ENCODE measurements at regions not wholly inside any gene's neighbourhood (a gene's known extent, or its start where the extent isn't known, plus 50 kb on each side); places are given as distances from the start of the nearest gene placed in this dataset.

GRCh38 chr3:20417388-20418108 lies 231.5 kb upstream of the SGO1 start:
- TF ChIP-seq TAF1 (IDR thresholded peaks at IDR 0.05; ENCODE audit: low read depth), result no peak
- TF ChIP-seq EZH2 (IDR thresholded peaks at IDR 0.05; ENCODE audit: borderline replicate concordance, insufficient read depth, low read length, poor library complexity, severe bottlenecking), result no peak
- TF ChIP-seq MXI1 (conservative IDR thresholded peaks at IDR 0.05; ENCODE audit: poor library complexity, severe bottlenecking), result no peak
- no peak for TF ChIP-seq RAD21 (conservative IDR thresholded peaks at IDR 0.05)
- no peak for TF ChIP-seq SMC3 (conservative IDR thresholded peaks at IDR 0.05; ENCODE audit: poor library complexity)
- TF ChIP-seq REST (IDR thresholded peaks at IDR 0.05; ENCODE audit: borderline replicate concordance), result peak; percentile 91
- TF ChIP-seq EP300 (conservative IDR thresholded peaks at IDR 0.05; ENCODE audit: poor library complexity, severe bottlenecking), result peak; percentile 78
- peak; percentile 90 for TF ChIP-seq POLR2AphosphoS5 (IDR thresholded peaks at IDR 0.05)
- TF ChIP-seq, protein P1, sequence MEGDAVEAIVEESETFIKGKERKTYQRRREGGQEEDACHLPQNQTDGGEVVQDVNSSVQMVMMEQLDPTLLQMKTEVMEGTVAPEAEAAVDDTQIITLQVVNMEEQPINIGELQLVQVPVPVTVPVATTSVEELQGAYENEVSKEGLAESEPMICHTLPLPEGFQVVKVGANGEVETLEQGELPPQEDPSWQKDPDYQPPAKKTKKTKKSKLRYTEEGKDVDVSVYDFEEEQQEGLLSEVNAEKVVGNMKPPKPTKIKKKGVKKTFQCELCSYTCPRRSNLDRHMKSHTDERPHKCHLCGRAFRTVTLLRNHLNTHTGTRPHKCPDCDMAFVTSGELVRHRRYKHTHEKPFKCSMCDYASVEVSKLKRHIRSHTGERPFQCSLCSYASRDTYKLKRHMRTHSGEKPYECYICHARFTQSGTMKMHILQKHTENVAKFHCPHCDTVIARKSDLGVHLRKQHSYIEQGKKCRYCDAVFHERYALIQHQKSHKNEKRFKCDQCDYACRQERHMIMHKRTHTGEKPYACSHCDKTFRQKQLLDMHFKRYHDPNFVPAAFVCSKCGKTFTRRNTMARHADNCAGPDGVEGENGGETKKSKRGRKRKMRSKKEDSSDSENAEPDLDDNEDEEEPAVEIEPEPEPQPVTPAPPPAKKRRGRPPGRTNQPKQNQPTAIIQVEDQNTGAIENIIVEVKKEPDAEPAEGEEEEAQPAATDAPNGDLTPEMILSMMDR (IDR thresholded peaks at IDR 0.05; ENCODE audit: poor library complexity, severe bottlenecking), result no peak
- no peaks in the 10 kb centered on the region for H3K36me3 ChIP-seq (ENCODE audit: insufficient read depth, low read length)

GRCh38 chr3:20406611-20407011 lies 220.6 kb upstream of the SGO1 start:
- no peak for TF ChIP-seq EP300 (conservative IDR thresholded peaks at IDR 0.05; ENCODE audit: poor library complexity, severe bottlenecking)
- no peak for TF ChIP-seq REST (IDR thresholded peaks at IDR 0.05; ENCODE audit: borderline replicate concordance)
- TF ChIP-seq EZH2 (IDR thresholded peaks at IDR 0.05; ENCODE audit: borderline replicate concordance, insufficient read depth, low read length, poor library complexity, severe bottlenecking), result no peak
- no peak for TF ChIP-seq SMC3 (conservative IDR thresholded peaks at IDR 0.05; ENCODE audit: poor library complexity)
- no peak for TF ChIP-seq TAF1 (IDR thresholded peaks at IDR 0.05; ENCODE audit: low read depth)
- TF ChIP-seq POLR2AphosphoS5 (IDR thresholded peaks at IDR 0.05), result no peak
- TF ChIP-seq RAD21 (conservative IDR thresholded peaks at IDR 0.05), result no peak
- TF ChIP-seq, protein P1 (IDR thresholded peaks at IDR 0.05; ENCODE audit: poor library complexity, severe bottlenecking), result no peak
- no peak for TF ChIP-seq MXI1 (conservative IDR thresholded peaks at IDR 0.05; ENCODE audit: poor library complexity, severe bottlenecking)
- Histone ChIP-seq H3K9ac (ENCODE audit: low read length) (no peak overlapping the region), H3F3A (ENCODE audit: insufficient read depth, low read length, poor library complexity, severe bottlenecking) (no peaks in the 10 kb centered on the region), H3K27ac (ENCODE audit: low read length) (no peak overlapping the region), H4K20me1 (ENCODE audit: insufficient read depth) (no peaks in the 10 kb centered on the region), H2AFZ (ENCODE audit: low read depth, low read length) (no peak overlapping the region), H3K79me2 (replicated peaks; ENCODE audit: insufficient read depth, low read length) (no peaks in the 10 kb centered on the region), H3K4me2 (ENCODE audit: low read length) (no peak overlapping the region), H3K27me3 (ENCODE audit: insufficient read depth, low read depth, low read length) (no peaks in the 10 kb centered on the region), H3K4me3 (ENCODE audit: low read length) (no peak overlapping the region), H3K36me3 (ENCODE audit: insufficient read depth, low read length) (no peaks in the 10 kb centered on the region), H3K9me2 (ENCODE audit: insufficient read depth, low read length) (no peaks in the 10 kb centered on the region), H3K9me3 (ENCODE audit: low read length) (no peaks in the 10 kb centered on the region)

More at GRCh38 chr3:20417388-20418108, 231.5 kb upstream of the SGO1 start:
- H3F3A ChIP-seq (ENCODE audit: insufficient read depth, low read length, poor library complexity, severe bottlenecking), result no peaks in the 10 kb centered on the region
- no peaks in the 10 kb centered on the region for H3K9me2 ChIP-seq (ENCODE audit: insufficient read depth, low read length)
- H3K4me3 ChIP-seq (ENCODE audit: low read length), result no peak overlapping the region
- H3K27ac ChIP-seq (ENCODE audit: low read length), result no peak overlapping the region
- H3K79me2 ChIP-seq (replicated peaks; ENCODE audit: insufficient read depth, low read length), result no peaks in the 10 kb centered on the region
- no peaks in the 10 kb centered on the region for H3K27me3 ChIP-seq (ENCODE audit: insufficient read depth, low read depth, low read length)
- no peak overlapping the region for H3K4me2 ChIP-seq (ENCODE audit: low read length)
- no peaks in the 10 kb centered on the region for H4K20me1 ChIP-seq (ENCODE audit: insufficient read depth)
- H3K9me3 ChIP-seq (ENCODE audit: low read length), result no peaks in the 10 kb centered on the region
- no peak overlapping the region for H3K9ac ChIP-seq (ENCODE audit: low read length)
- H2AFZ ChIP-seq (ENCODE audit: low read depth, low read length), result no peak overlapping the region

All from neural cell (in vitro differentiated cells).